ENCODE measurements at regions not wholly inside any gene's neighbourhood (a gene's known extent, or its start where the extent isn't known, plus 50 kb on each side); places are given as distances from the start of the nearest gene placed in this dataset.

DNA sequence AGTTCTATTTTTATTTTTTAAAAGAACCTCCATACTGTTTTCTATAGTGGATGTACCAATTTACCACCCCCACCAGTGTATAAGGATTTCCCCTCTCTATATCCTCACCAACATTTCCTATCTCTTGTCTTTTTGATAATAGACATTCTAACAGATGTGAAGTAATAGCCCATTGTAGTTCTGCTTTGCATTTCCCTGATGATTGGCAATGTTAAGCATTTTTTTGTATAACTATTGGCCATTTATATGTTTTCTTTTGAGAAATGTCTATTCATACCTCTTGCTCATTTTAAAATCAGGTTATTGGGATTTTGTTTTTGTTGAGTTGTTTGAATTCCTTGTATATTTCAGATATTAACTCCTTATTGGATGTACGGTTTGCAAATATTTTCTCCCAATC is 251.1 kb upstream of the HTR2C start:
- DNase-seq (ENCODE audit: low read depth) = no peak
- no peak overlapping the region for H3K4me3 ChIP-seq (ENCODE audit: low read length)
- TF ChIP-seq, protein P1, sequence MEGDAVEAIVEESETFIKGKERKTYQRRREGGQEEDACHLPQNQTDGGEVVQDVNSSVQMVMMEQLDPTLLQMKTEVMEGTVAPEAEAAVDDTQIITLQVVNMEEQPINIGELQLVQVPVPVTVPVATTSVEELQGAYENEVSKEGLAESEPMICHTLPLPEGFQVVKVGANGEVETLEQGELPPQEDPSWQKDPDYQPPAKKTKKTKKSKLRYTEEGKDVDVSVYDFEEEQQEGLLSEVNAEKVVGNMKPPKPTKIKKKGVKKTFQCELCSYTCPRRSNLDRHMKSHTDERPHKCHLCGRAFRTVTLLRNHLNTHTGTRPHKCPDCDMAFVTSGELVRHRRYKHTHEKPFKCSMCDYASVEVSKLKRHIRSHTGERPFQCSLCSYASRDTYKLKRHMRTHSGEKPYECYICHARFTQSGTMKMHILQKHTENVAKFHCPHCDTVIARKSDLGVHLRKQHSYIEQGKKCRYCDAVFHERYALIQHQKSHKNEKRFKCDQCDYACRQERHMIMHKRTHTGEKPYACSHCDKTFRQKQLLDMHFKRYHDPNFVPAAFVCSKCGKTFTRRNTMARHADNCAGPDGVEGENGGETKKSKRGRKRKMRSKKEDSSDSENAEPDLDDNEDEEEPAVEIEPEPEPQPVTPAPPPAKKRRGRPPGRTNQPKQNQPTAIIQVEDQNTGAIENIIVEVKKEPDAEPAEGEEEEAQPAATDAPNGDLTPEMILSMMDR (conservative IDR thresholded peaks at IDR 0.05; ENCODE audit: low read depth, low read length) = no peak

DNA sequence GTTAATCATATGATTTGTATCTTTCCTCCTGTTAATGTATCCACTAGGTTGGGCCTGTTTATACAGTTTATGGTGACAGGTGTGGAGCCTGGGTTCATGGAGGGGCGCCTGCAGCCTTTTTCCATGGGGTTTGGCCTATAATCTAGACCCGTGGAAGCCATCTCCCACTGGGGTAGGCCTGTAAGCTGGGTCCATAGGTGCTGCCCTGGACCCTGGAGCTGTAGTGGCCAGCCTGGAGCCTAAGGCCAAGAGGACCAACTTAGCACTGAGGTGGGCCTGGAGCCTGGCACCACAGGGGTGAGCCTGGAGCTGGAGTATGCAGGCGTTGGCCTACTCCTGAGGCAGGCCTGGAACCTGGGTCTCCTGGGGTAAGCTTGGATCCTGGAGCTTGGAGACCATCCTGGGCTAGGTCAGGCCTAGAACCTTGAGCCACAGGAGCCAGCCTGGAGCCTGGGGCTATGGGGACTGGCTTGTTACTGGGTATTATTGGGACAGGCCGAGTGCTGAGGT is 249.4 kb upstream of the HTR2C start:
- no peak overlapping the region for H3K4me3 ChIP-seq (ENCODE audit: low read length)
- no peak for DNase-seq (ENCODE audit: low read depth)
- TF ChIP-seq, protein P1 (conservative IDR thresholded peaks at IDR 0.05; ENCODE audit: low read depth, low read length) = no peak

GRCh38 chrX:114338870-114339269 is 245.0 kb upstream of the HTR2C start:
- no peak for DNase-seq (ENCODE audit: low read depth)
- TF ChIP-seq, protein P1 (conservative IDR thresholded peaks at IDR 0.05; ENCODE audit: low read depth, low read length) = no peak
- H3K4me3 ChIP-seq (ENCODE audit: low read length) = no peak overlapping the region

DNA sequence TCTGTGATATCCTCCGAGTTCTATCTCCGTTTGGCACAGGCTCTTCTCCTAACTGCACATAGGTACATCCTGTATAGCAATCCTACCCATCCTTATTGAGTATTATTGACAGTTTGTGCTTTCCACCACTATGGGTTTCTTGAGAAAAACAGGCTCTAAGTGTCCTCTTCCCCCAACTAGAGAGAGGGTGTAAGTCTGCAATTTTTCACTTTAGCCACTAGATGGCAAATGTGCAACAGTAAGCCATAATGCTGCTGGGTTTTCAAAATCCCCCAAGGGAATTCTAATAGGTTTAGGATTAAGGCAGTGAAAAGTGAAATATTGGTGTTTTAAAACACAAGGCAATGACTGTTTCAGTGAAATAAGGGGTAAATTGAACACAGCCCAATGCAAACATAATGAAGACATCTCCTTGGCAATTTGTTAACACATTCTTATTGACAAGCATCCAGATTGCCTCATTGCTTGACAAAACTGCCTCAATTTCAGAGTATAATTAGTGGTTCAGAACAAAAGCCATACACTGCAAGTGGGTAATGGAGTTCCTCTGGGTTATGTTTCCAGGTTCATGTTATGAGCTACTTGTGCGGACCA is 239.0 kb upstream of the HTR2C start:
- no peak overlapping the region for H3K4me3 ChIP-seq (ENCODE audit: low read length)
- DNase-seq (ENCODE audit: low read depth) = peak; percentile 12
- TF ChIP-seq, protein P1 (conservative IDR thresholded peaks at IDR 0.05; ENCODE audit: low read depth, low read length) = peak; percentile 85

DNA sequence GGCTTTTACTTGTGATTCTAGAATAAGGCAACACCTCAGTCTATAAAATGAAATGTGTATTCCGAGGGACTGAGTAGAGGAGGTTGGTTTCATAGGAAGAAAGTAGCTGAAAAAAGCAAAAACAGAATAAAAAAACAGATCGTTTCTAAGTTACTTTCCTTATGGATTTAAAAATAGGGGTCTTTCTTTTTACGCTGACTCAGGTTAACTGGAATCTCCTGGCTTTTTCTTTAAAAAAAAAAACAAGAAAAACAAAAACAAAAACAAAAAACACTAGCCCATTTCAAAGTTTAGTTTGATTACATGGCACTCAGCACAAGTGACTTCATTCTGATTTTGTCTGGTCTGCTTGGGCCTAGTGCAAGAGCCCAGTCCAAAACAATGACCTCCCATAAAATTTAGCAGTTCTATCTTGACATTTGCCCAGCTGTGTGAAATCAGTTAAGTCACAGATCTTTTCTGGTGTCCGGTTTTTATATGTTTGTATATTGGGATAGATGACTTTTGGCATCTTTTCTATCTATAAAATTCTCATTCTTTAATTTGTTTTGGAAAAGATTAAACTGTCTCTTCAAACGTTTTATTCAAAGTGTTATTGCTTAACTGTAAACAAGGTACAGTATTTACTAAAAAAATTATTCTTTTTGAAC is 222.7 kb upstream of the HTR2C start:
- no peak for DNase-seq (ENCODE audit: low read depth)
- no peak overlapping the region for H3K4me3 ChIP-seq (ENCODE audit: low read length)
- TF ChIP-seq, protein P1 (conservative IDR thresholded peaks at IDR 0.05; ENCODE audit: low read depth, low read length) = no peak

DNA sequence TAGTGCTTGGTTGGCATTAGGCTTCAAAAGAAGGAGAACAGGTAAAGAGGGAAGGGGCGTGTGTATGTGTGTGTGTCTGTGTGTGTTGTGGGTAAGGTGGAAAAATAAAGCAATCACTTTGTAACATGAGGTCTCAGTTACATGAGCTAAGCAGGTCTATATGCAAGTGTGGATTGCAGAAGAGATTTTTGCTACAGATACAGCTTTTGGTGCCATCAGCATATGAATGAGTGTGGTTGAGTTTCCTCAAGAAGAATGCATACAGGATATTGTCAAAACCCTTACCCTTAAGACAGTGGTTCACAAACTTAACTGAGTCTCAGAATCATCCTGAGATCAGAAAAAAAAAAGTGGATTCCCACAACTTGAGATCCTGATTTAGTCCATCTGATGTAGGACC is 220.5 kb upstream of the HTR2C start:
- TF ChIP-seq, protein P1 (conservative IDR thresholded peaks at IDR 0.05; ENCODE audit: low read depth, low read length) = no peak
- H3K4me3 ChIP-seq (ENCODE audit: low read length) = no peak overlapping the region
- no peak for DNase-seq (ENCODE audit: low read depth)
